ENCODE measurements at regions not wholly inside any gene's neighbourhood (a gene's known extent, or its start where the extent isn't known, plus 50 kb on each side); places are given as distances from the start of the nearest gene placed in this dataset.

DNA sequence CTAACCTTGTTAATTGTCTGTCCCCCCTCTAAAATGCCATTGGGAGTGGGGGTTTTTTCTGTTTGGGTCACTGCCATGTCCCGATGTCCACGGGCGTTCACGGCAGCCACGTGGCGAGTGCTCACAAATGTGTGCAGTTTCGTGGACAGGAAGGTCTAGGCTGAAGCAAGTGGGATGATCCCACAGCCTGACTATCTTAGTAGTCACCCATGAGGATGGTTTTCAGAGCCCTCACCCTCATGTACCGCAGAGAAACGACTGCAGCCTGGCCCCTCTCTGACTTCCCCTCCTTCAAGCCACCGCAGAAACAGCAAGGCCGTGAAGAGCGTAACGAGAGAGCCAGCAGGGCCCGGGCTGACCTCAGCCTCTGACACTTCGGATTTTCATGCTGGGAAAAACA lies 52.3 kb upstream of the COX20 start:
- in situ Hi-C loops (cut with MboI; ENCODE audit: low sequenced_read_pairs) = no loop called here
- no peak overlapping the region for H2AK5ac ChIP-seq (ENCODE audit: low read depth, low read length)
- no peaks in the 10 kb centered on the region for H3K9me3 ChIP-seq (ENCODE audit: control insufficient read depth, insufficient read depth, low read length)
- no peak overlapping the region for H3K4me2 ChIP-seq (ENCODE audit: low read depth, low read length)
- H4K91ac ChIP-seq (ENCODE audit: insufficient read depth, low read depth, low read length) = no peak overlapping the region
- H3K9ac ChIP-seq (ENCODE audit: low read depth, low read length) = no peak overlapping the region
- CTCF ChIA-PET = no interaction called here
- H2BK15ac ChIP-seq (ENCODE audit: low read depth, low read length) = no peak overlapping the region
- H3K36me3 ChIP-seq (ENCODE audit: control insufficient read depth, insufficient read depth, low read length) = no peaks in the 10 kb centered on the region
- H4K5ac ChIP-seq (ENCODE audit: low read depth, low read length) = no peak overlapping the region
- H3K4ac ChIP-seq (ENCODE audit: low read depth, low read length) = no peak overlapping the region
- peaks cover 3% of the 10 kb centered on the region; the same call in 1 of the 2 replicates for H3K4me1 ChIP-seq (ENCODE audit: control insufficient read depth, insufficient read depth, low read length)
- ATAC-seq (ENCODE audit: low read depth) (no peak), DNase-seq (no peak)
- no peak overlapping the region for H4K8ac ChIP-seq (ENCODE audit: low read depth in 2 of 2, low read length in 2 of 2)
- dilution Hi-C loops (cut with HindIII; ENCODE audit: low sequenced_read_pairs, unreplicated experiment) = no loop called here
- no peak overlapping the region for H3K18ac ChIP-seq (ENCODE audit: low read depth, low read length)
- no peak overlapping the region for H2AFZ ChIP-seq (replicated peaks; ENCODE audit: low read length, poor library complexity)
- no peaks in the 10 kb centered on the region for H4K20me1 ChIP-seq (ENCODE audit: insufficient read depth, low read length)
- H3K4me3 ChIP-seq (ENCODE audit: insufficient read depth, low read depth, low read length) = no peak overlapping the region
- no peak overlapping the region for H2BK120ac ChIP-seq (ENCODE audit: low read depth, low read length)
- H2AK9ac ChIP-seq (replicated peaks; ENCODE audit: low read depth, low read length, poor library complexity) = no peak overlapping the region
- H2BK5ac ChIP-seq (ENCODE audit: low read depth, low read length, poor library complexity, severe bottlenecking) = no peak overlapping the region
- H3K9me1 ChIP-seq (ENCODE audit: insufficient read depth, low read length) = peaks cover 3% of the 10 kb centered on the region; the same call in 1 of the 2 replicates
- no peak overlapping the region for H2BK20ac ChIP-seq (ENCODE audit: low read depth, low read length)
- H3K14ac ChIP-seq (replicated peaks; ENCODE audit: low read depth, low read length) = no peak overlapping the region
- H3K23ac ChIP-seq (ENCODE audit: low read depth, low read length) = no peak overlapping the region
- WGBS, 2 experiments (ENCODE audit: extremely low coverage in 2 of 2, insufficient read length in 1 of 2) = no CpG with 5 or more reads among the region's 15 CpGs
- POLR2A ChIA-PET (ENCODE audit: unreplicated experiment) = no interaction called here
- no peak overlapping the region for H3K56ac ChIP-seq (ENCODE audit: extremely low read depth, insufficient read depth, low read length)
- no peaks in the 10 kb centered on the region for H3K27me3 ChIP-seq (ENCODE audit: control insufficient read depth, insufficient read depth, low read length)
- no peak overlapping the region for H3K27ac ChIP-seq (ENCODE audit: insufficient read depth, low read length)
- TF ChIP-seq RCOR1 (IDR thresholded peaks at IDR 0.05; ENCODE audit: insufficient replicate concordance, low read length) (no peak), BHLHE40 (IDR thresholded peaks at IDR 0.05; ENCODE audit: low read depth, low read length) (no peak), CEBPB (IDR thresholded peaks at IDR 0.05; ENCODE audit: low read depth, low read length) (no peak), NFE2L2 (IDR thresholded peaks at IDR 0.05; ENCODE audit: low read depth, low read length) (no peak), CHD1 (IDR thresholded peaks at IDR 0.05; ENCODE audit: low read depth, low read length) (no peak), MXI1 (IDR thresholded peaks at IDR 0.05; ENCODE audit: borderline replicate concordance, low read depth, low read length) (no peak), POLR2A (IDR thresholded peaks at IDR 0.05; ENCODE audit: low read depth, low read length) (no peak), RFX5 (IDR thresholded peaks at IDR 0.05; ENCODE audit: low read depth, low read length) (no peak), MAFK (IDR thresholded peaks at IDR 0.05; ENCODE audit: low read depth, low read length) (no peak), RAD21 (IDR thresholded peaks at IDR 0.05; ENCODE audit: low read length) (no peak), SMC3 (IDR thresholded peaks at IDR 0.05; ENCODE audit: low read depth, low read length) (no peak), FOS (IDR thresholded peaks at IDR 0.05; ENCODE audit: low read depth, low read length) (no peak), MAZ (IDR thresholded peaks at IDR 0.05; ENCODE audit: borderline replicate concordance, low read depth, low read length) (no peak)
- TF ChIP-seq, protein P1, sequence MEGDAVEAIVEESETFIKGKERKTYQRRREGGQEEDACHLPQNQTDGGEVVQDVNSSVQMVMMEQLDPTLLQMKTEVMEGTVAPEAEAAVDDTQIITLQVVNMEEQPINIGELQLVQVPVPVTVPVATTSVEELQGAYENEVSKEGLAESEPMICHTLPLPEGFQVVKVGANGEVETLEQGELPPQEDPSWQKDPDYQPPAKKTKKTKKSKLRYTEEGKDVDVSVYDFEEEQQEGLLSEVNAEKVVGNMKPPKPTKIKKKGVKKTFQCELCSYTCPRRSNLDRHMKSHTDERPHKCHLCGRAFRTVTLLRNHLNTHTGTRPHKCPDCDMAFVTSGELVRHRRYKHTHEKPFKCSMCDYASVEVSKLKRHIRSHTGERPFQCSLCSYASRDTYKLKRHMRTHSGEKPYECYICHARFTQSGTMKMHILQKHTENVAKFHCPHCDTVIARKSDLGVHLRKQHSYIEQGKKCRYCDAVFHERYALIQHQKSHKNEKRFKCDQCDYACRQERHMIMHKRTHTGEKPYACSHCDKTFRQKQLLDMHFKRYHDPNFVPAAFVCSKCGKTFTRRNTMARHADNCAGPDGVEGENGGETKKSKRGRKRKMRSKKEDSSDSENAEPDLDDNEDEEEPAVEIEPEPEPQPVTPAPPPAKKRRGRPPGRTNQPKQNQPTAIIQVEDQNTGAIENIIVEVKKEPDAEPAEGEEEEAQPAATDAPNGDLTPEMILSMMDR (conservative IDR thresholded peaks at IDR 0.05; ENCODE audit: low read depth, low read length) = no peak
- TF ChIP-seq, protein P2, sequence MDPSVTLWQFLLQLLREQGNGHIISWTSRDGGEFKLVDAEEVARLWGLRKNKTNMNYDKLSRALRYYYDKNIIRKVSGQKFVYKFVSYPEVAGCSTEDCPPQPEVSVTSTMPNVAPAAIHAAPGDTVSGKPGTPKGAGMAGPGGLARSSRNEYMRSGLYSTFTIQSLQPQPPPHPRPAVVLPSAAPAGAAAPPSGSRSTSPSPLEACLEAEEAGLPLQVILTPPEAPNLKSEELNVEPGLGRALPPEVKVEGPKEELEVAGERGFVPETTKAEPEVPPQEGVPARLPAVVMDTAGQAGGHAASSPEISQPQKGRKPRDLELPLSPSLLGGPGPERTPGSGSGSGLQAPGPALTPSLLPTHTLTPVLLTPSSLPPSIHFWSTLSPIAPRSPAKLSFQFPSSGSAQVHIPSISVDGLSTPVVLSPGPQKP (IDR thresholded peaks at IDR 0.05; ENCODE audit: borderline replicate concordance, low read depth, low read length) = no peak
- TF ChIP-seq, protein P3, sequence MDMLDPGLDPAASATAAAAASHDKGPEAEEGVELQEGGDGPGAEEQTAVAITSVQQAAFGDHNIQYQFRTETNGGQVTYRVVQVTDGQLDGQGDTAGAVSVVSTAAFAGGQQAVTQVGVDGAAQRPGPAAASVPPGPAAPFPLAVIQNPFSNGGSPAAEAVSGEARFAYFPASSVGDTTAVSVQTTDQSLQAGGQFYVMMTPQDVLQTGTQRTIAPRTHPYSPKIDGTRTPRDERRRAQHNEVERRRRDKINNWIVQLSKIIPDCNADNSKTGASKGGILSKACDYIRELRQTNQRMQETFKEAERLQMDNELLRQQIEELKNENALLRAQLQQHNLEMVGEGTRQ (IDR thresholded peaks at IDR 0.05; ENCODE audit: low read depth, low read length) = no peak
- no peaks in the 10 kb centered on the region for H3K79me1 ChIP-seq (ENCODE audit: low read depth in 1 of 2, low read length in 2 of 2)
- BruUV-seq (replicated peaks) = no TSS peak
- intact Hi-C loops (cut with micrococcal nuclease) = no loop called here

Measured in IMR-90 (cell line).